Anterior cingulate cortex (tissue), 58 donors: ENCODE measurements at regions not wholly inside any gene's neighbourhood (a gene's known extent, or its start where the extent isn't known, plus 50 kb on each side); places are given as distances from the start of the nearest gene placed in this dataset.

Source experiments
- DNase-seq, 58 donors: peaks; one replicate each; lab custom pipeline; 2025; lab: John Stamatoyannopoulos, UW

- no peak for DNase-seq
These were observed 306.5 kb upstream of the PCDH20 start for GRCh38 chr13:61722119-61722518.

GRCh38 chr13:61712621-61713020 is 297.0 kb upstream of the PCDH20 start:
- DNase-seq: no peak

- DNase-seq: no peak
These were observed 293.6 kb upstream of the PCDH20 start for GRCh38 chr13:61709258-61709657.

GRCh38 chr13:61706899-61707298 is 291.2 kb upstream of the PCDH20 start:
- no peak for DNase-seq

GRCh38 chr13:61700620-61701019 is 285.0 kb upstream of the PCDH20 start:
- DNase-seq: no peak

GRCh38 chr13:61700181-61700580 is 284.5 kb upstream of the PCDH20 start:
- DNase-seq: no peak

- DNase-seq: no peak
These were observed 281.0 kb upstream of the PCDH20 start for GRCh38 chr13:61696676-61697075.

- no peak for DNase-seq
These were observed 279.5 kb upstream of the PCDH20 start for GRCh38 chr13:61695147-61695546.

- no peak for DNase-seq
These were observed 277.0 kb upstream of the PCDH20 start for GRCh38 chr13:61692691-61693090.

GRCh38 chr13:61685682-61686012 is 270.0 kb upstream of the PCDH20 start:
- DNase-seq: peak in 2 of 58 donors; percentile 3 to 6

- DNase-seq: no peak
These were observed 269.5 kb upstream of the PCDH20 start for GRCh38 chr13:61684976-61685681.

- DNase-seq: no peak
These were observed 257.1 kb upstream of the PCDH20 start for GRCh38 chr13:61672756-61673155.

- no peak for DNase-seq
These were observed 254.9 kb upstream of the PCDH20 start for GRCh38 chr13:61670384-61671161.

GRCh38 chr13:61664801-61665705 is 249.4 kb upstream of the PCDH20 start:
- DNase-seq: no peak

GRCh38 chr13:61654481-61654880 is 238.8 kb upstream of the PCDH20 start:
- DNase-seq: peak in 3 of 58 donors; percentile 3 to 7 (median 3)

- no peak for DNase-seq
These were observed 232.9 kb upstream of the PCDH20 start for GRCh38 chr13:61648547-61648946.

- no peak for DNase-seq
These were observed 196.5 kb upstream of the PCDH20 start for GRCh38 chr13:61612192-61612591.

- DNase-seq: no peak
These were observed 192.5 kb upstream of the PCDH20 start for GRCh38 chr13:61608138-61608537.

GRCh38 chr13:61600360-61601033 is 184.8 kb upstream of the PCDH20 start:
- DNase-seq: peak in 11 of 58 donors; percentile 0 to 45 (median 12)

GRCh38 chr13:61592489-61592888 is 176.8 kb upstream of the PCDH20 start:
- DNase-seq: no peak
